Esophagus squamous epithelium (tissue), 5 donors: ENCODE measurements at regions not wholly inside any gene's neighbourhood (a gene's known extent, or its start where the extent isn't known, plus 50 kb on each side); places are given as distances from the start of the nearest gene placed in this dataset.

ENCODE experiments used
- DNase-seq: peaks from one replicate; lab custom pipeline; 2025; lab: John Stamatoyannopoulos, UW
- H3K27ac ChIP-seq, 4 donors: fragments of 200-600 bp; sonication (generic); one replicate each; pipeline ENCODE4 v1.5.1; 2016 to 2019; ENCODE audit warnings: mild to moderate bottlenecking in 1 of 4
- H3K27me3 ChIP-seq, 4 donors: fragments of 200-600 bp; sonication (generic); 1 replicate in 3 of 4; 2 replicates in 1 of 4; pipeline versions ENCODE4 v1.5.1 to v1.6.0; 2017 to 2021; ENCODE audit warnings: antibody characterized with exemption in 1 of 4
- H3K36me3 ChIP-seq, 3 donors: fragments of 200-600 bp; sonication (generic); one replicate each; pipeline ENCODE4 v1.5.1; 2016 to 2019
- H3K4me1 ChIP-seq, 3 donors: fragments of 200-600 bp; sonication (generic); one replicate each; pipeline ENCODE4 v1.5.1; 2017 to 2019
- H3K4me3 ChIP-seq, 4 donors: fragments of 200-600 bp; sonication (generic); 1 replicate in 3 of 4; 2 replicates in 1 of 4; pipeline ENCODE4 v1.5.1; 2016 to 2019; ENCODE audit warnings: mild to moderate bottlenecking in 2 of 4, moderate library complexity in 1 of 4
- H3K9me3 ChIP-seq, 3 donors: fragments of 200-600 bp; sonication (generic); one replicate each; pipeline ENCODE4 v1.5.1; 2016 to 2019
- CTCF ChIP-seq, 6 experiments: fragments of 450-650 bp in 4 of 6; fragments of 200-600 bp in 2 of 6; sonication (generic) in 2 of 6; IDR thresholded peaks; one replicate each; pipeline ENCODE4 v1.5.1; 2016 to 2019; ENCODE audit warnings: antibody characterized with exemption in 6 of 6, mild to moderate bottlenecking in 4 of 6, moderate library complexity in 4 of 6
- POLR2A ChIP-seq, 4 donors: fragments of 450-650 bp; IDR thresholded peaks; one replicate each; pipeline ENCODE4 v1.6.1; 2017; ENCODE audit warnings: antibody characterized with exemption in 4 of 4, mild to moderate bottlenecking in 4 of 4, moderate library complexity in 3 of 4
- WGBS, 2 donors: methylation state at CpG; one replicate each; pipeline ENCODE4 v1.1.5; 2018; 5-methylcytosine and 5-hydroxymethylcytosine counted together
- intact Hi-C: fragments of 100-400 bp; cut with DNase I; formaldehyde crosslinking; loops from one replicate; pipeline ENCODE4 v1.15.0; 2022
- donor health status: DM: yes; HTN: yes; CAD: no.

- Histone ChIP-seq H3K4me1 (peaks cover 0 to 2% (median 0%) of the 10 kb centered on the region in 3 donors), H3K36me3 (no peaks in the 10 kb centered on the region), H3K27ac (no peak overlapping the region), H3K9me3 (no peaks in the 10 kb centered on the region), H3K27me3 (no peaks in the 10 kb centered on the region), H3K4me3 (no peak overlapping the region)
- TF ChIP-seq POLR2A (IDR thresholded peaks at IDR 0.05) (no peak), CTCF (IDR thresholded peaks at IDR 0.05) (peak in 1 of 6 experiments; percentile 47)
- intact Hi-C loops: no loop called here
- no peak for DNase-seq
- WGBS, 2 donors: 71 to 82% methylated on average over 2 to 3 of the region's 3 CpGs
These were observed 646.5 kb upstream of the NOX3 start for GRCh38 chr6:156102129-156102528.

- WGBS, 2 donors: 92 to 96% methylated on average over 1 of the region's 1 CpG
- intact Hi-C loops: no loop called here
These were observed 643.2 kb upstream of the NOX3 start for GRCh38 chr6:156098839-156099238.

GRCh38 chr6:156087487-156087886 lies 631.8 kb upstream of the NOX3 start:
- intact Hi-C loops: no loop called here
- Histone ChIP-seq H3K27me3 (no peaks in the 10 kb centered on the region), H3K4me1 (no peaks in the 10 kb centered on the region), H3K9me3 (no peaks in the 10 kb centered on the region), H3K4me3 (no peak overlapping the region), H3K36me3 (no peaks in the 10 kb centered on the region), H3K27ac (no peak overlapping the region)
- TF ChIP-seq CTCF (IDR thresholded peaks at IDR 0.05): no peak
- TF ChIP-seq POLR2A (IDR thresholded peaks at IDR 0.05): no peak
- no peak for DNase-seq

More at GRCh38 chr6:156098839-156099238, 643.2 kb upstream of the NOX3 start:
- no peak for DNase-seq
- Histone ChIP-seq H3K27ac (no peak overlapping the region), H3K9me3 (no peaks in the 10 kb centered on the region), H3K36me3 (no peaks in the 10 kb centered on the region), H3K4me3 (no peak overlapping the region), H3K27me3 (no peaks in the 10 kb centered on the region), H3K4me1 (no peaks in the 10 kb centered on the region)
- no peak for TF ChIP-seq CTCF (IDR thresholded peaks at IDR 0.05)
- no peak for TF ChIP-seq POLR2A (IDR thresholded peaks at IDR 0.05)

GRCh38 chr6:156082012-156082411 lies 626.4 kb upstream of the NOX3 start:
- no peaks in the 10 kb centered on the region for H3K9me3 ChIP-seq
- 61 to 66% methylated on average over 3 of the region's 3 CpGs for WGBS, 2 donors
- intact Hi-C loops: no loop called here
- no peak overlapping the region for H3K27ac ChIP-seq
- H3K4me3 ChIP-seq: no peak overlapping the region
- H3K36me3 ChIP-seq: no peaks in the 10 kb centered on the region
- no peaks in the 10 kb centered on the region for H3K4me1 ChIP-seq
- TF ChIP-seq POLR2A (IDR thresholded peaks at IDR 0.05) (no peak), CTCF (IDR thresholded peaks at IDR 0.05) (no peak)
- H3K27me3 ChIP-seq: no peaks in the 10 kb centered on the region
- no peak for DNase-seq

- TF ChIP-seq POLR2A (IDR thresholded peaks at IDR 0.05) (no peak), CTCF (IDR thresholded peaks at IDR 0.05) (no peak)
- Histone ChIP-seq H3K4me3 (no peak overlapping the region), H3K9me3 (no peaks in the 10 kb centered on the region), H3K27me3 (no peaks in the 10 kb centered on the region), H3K4me1 (no peaks in the 10 kb centered on the region), H3K27ac (no peak overlapping the region), H3K36me3 (no peaks in the 10 kb centered on the region)
- intact Hi-C loops: no loop called here
- WGBS, 2 donors: 67 to 71% methylated on average over 1 of the region's 1 CpG
- DNase-seq: no peak
These were observed 624.7 kb upstream of the NOX3 start for GRCh38 chr6:156080371-156080770.
